WTC11 (cell line): ENCODE measurements at regions not wholly inside any gene's neighbourhood (a gene's known extent, or its start where the extent isn't known, plus 50 kb on each side); places are given as distances from the start of the nearest gene placed in this dataset.

Experiments
- ATAC-seq: fragments of 200-7000 bp; cut with Tn5 transposase; 2 replicates; pipeline ENCODE4 v1.10.0; 2021; ENCODE audit warnings: mild to moderate bottlenecking, moderate library complexity
- CTCF ChIA-PET: fragments of 300-600 bp; sonication (Branson Sonifier 250); formaldehyde crosslinking; loops from one replicate; lab custom pipeline; 2021; ENCODE audit warnings: antibody characterized with exemption; lab: Charles Lee
- POLR2A ChIA-PET: fragments of 350-600 bp; sonication (Branson Sonifier 250); formaldehyde crosslinking; loops from one replicate; lab custom pipeline; 2021; ENCODE audit warnings: antibody characterized with exemption; lab: Charles Lee
- DNase-seq: peaks from one replicate; pipeline ENCODE4 v3.0.0; 2021; ENCODE audit warnings: low spot score
- H3K27ac Mint-ChIP-seq: 2 replicates; pipeline ENCODE4 v1.8.0; 2021; ENCODE audit warnings: mixed read lengths
- H3K27me3 Mint-ChIP-seq: 2 replicates; pipeline ENCODE4 v1.8.0; 2021; ENCODE audit warnings: low read depth, mild to moderate bottlenecking, moderate library complexity, mixed read lengths
- H3K36me3 Mint-ChIP-seq: 2 replicates; pipeline ENCODE4 v1.8.0; 2021; ENCODE audit warnings: mixed read lengths
- H3K4me1 Mint-ChIP-seq: 2 replicates; pipeline ENCODE4 v1.8.0; 2022; ENCODE audit warnings: mixed read lengths
- H3K4me3 Mint-ChIP-seq: 2 replicates; pipeline ENCODE4 v1.8.0; 2021; ENCODE audit warnings: mild to moderate bottlenecking, moderate library complexity, mixed read lengths
- H3K9me3 Mint-ChIP-seq: 2 replicates; pipeline ENCODE4 v1.8.0; 2021; ENCODE audit warnings: mixed read lengths
- ATF1 ChIP-seq: sonication (generic); formaldehyde crosslinking; IDR thresholded peaks from 2 replicates; pipeline ENCODE4 v1.8.1; 2023; ENCODE audit warnings: mild to moderate bottlenecking, moderate library complexity, missing genetic modification reagents
- CREB1 ChIP-seq: sonication (generic); formaldehyde crosslinking; IDR thresholded peaks from 2 replicates; pipeline ENCODE4 v1.8.0; 2023; ENCODE audit warnings: mild to moderate bottlenecking, missing genetic modification reagents
- FOXK1 ChIP-seq: sonication (generic); formaldehyde crosslinking; IDR thresholded peaks from 2 replicates; pipeline ENCODE4 v1.8.0; 2022; ENCODE audit warnings: mild to moderate bottlenecking, moderate library complexity, missing genetic modification reagents
- FOXP1 ChIP-seq: sonication (generic); formaldehyde crosslinking; IDR thresholded peaks from 2 replicates; pipeline ENCODE4 v1.8.0; 2022; ENCODE audit warnings: missing genetic modification reagents, mild to moderate bottlenecking, moderate library complexity, borderline replicate concordance
- GRHL2 ChIP-seq: fragments of 250-450 bp; sonication (Bioruptor Pico); IDR thresholded peaks from 2 replicates; pipeline ENCODE4 v1.8.0; 2022; ENCODE audit warnings: mild to moderate bottlenecking, moderate library complexity; ENCODE audit not compliant: insufficient replicate concordance, severe bottlenecking
- HMGA2 ChIP-seq: fragments of 250-450 bp; sonication (Bioruptor Pico); IDR thresholded peaks from 2 replicates; pipeline ENCODE4 v1.4.0; 2021; ENCODE audit warnings: mild to moderate bottlenecking, moderate library complexity
- NFATC4 ChIP-seq: fragments of 250-450 bp; sonication (Bioruptor Pico); IDR thresholded peaks from 2 replicates; pipeline ENCODE4 v1.9.0; 2021; ENCODE audit warnings: mild to moderate bottlenecking
- NFE2L1 ChIP-seq: sonication (generic); formaldehyde crosslinking; IDR thresholded peaks from 2 replicates; pipeline ENCODE4 v1.8.1; 2023; ENCODE audit warnings: missing genetic modification reagents
- NFYB ChIP-seq: sonication (generic); formaldehyde crosslinking; conservative IDR thresholded peaks from 2 replicates; pipeline ENCODE4 v1.8.0; 2022; ENCODE audit warnings: low read depth, missing genetic modification reagents
- NR1H2 ChIP-seq: sonication (generic); formaldehyde crosslinking; IDR thresholded peaks from 2 replicates; pipeline ENCODE4 v1.9.0; 2021; ENCODE audit warnings: mild to moderate bottlenecking, moderate library complexity, missing genetic modification reagents
- SMAD4 ChIP-seq: sonication (generic); formaldehyde crosslinking; IDR thresholded peaks from 2 replicates; pipeline ENCODE4 v1.8.0; 2022; ENCODE audit warnings: mild to moderate bottlenecking, missing genetic modification reagents
- TEAD1 ChIP-seq: sonication (generic); formaldehyde crosslinking; IDR thresholded peaks from 2 replicates; pipeline ENCODE4 v1.8.0; 2022; ENCODE audit warnings: mild to moderate bottlenecking, missing genetic modification reagents
- ZBTB21 ChIP-seq: sonication (generic); formaldehyde crosslinking; IDR thresholded peaks from 2 replicates; pipeline ENCODE4 v1.8.1; 2023; ENCODE audit warnings: mild to moderate bottlenecking, missing genetic modification reagents, borderline replicate concordance
- ZNF121 ChIP-seq: sonication (generic); formaldehyde crosslinking; IDR thresholded peaks from 2 replicates; pipeline ENCODE4 v1.8.0; 2023; ENCODE audit warnings: missing genetic modification reagents
- ZNF263 ChIP-seq: sonication (generic); formaldehyde crosslinking; IDR thresholded peaks from 2 replicates; pipeline ENCODE4 v1.8.1; 2022; ENCODE audit warnings: low read depth, mild to moderate bottlenecking, moderate library complexity, missing genetic modification reagents
- ZNF423 ChIP-seq: fragments of 250-450 bp; sonication (Bioruptor Pico); IDR thresholded peaks from 2 replicates; pipeline ENCODE4 v2.1.2; 2022; ENCODE audit warnings: mild to moderate bottlenecking, moderate library complexity
- TF ChIP-seq, protein P1 (sequence below): sonication (generic); formaldehyde crosslinking; IDR thresholded peaks from 2 replicates; pipeline ENCODE4 v1.8.0; 2022; ENCODE audit warnings: mild to moderate bottlenecking, missing genetic modification reagents
- TF ChIP-seq, protein P2 (sequence below): fragments of 250-450 bp; sonication (Bioruptor Pico); IDR thresholded peaks from 2 replicates; pipeline ENCODE4 v1.9.0; 2021; ENCODE audit warnings: moderate library complexity, mild to moderate bottlenecking, inconsistent platforms, borderline replicate concordance
- TF ChIP-seq, protein P3 (sequence below): sonication (generic); formaldehyde crosslinking; IDR thresholded peaks from 2 replicates; pipeline ENCODE4 v1.8.1; 2023; ENCODE audit warnings: mild to moderate bottlenecking, missing genetic modification reagents, borderline replicate concordance
- TF ChIP-seq, protein P4 (sequence below): sonication (generic); formaldehyde crosslinking; IDR thresholded peaks from 2 replicates; pipeline ENCODE4 v1.8.1; 2023; ENCODE audit warnings: mild to moderate bottlenecking, missing genetic modification reagents
- TF ChIP-seq, protein P5 (sequence below): fragments of 250-450 bp; sonication (Bioruptor Pico); IDR thresholded peaks from 2 replicates; pipeline ENCODE4 v1.8.0; 2021; ENCODE audit warnings: mild to moderate bottlenecking
- TF ChIP-seq, protein P6 (sequence below): sonication (generic); formaldehyde crosslinking; IDR thresholded peaks from 2 replicates; pipeline ENCODE4 v1.8.0; 2022; ENCODE audit warnings: missing genetic modification reagents

DNA sequence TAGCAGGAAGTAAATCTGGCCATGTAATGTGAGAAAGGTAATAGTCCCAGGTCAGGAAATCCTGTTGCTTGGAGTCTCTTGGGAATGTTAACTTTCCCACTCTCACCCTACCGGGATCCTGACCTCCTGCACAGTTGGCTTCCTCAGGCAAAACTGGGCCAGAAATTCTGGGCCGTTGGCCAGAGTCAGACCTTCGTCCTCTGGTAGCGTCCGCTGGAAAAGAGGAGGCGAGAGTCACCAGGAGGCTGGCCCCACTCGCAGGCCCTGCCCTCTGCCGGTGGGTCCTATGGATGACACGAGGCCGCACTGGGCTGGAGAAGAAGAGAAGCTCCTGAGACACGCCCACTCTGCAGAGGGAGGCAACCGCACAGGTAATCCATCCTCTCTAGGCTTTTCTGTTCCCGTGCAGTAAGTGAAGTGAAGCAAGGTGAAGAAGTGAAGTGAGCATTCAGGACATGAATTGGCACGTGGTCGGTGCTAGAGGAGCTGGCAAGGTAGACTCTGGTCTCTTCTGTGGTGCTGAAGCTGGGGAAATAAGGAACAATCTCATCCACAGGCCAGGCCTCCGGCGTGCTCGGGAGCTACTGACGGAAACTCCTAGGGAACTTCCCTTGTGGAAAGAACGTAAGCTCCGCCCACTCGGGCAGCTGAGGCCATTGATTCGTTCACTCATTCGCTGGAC lies 182.7 kb upstream of the GLI2 start (continued):
- TF ChIP-seq, protein P1, sequence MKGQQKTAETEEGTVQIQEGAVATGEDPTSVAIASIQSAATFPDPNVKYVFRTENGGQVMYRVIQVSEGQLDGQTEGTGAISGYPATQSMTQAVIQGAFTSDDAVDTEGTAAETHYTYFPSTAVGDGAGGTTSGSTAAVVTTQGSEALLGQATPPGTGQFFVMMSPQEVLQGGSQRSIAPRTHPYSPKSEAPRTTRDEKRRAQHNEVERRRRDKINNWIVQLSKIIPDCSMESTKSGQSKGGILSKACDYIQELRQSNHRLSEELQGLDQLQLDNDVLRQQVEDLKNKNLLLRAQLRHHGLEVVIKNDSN (CRISPR knock-in tag): peak; percentile 19; the same call in 1 of the 2 replicates

DNA sequence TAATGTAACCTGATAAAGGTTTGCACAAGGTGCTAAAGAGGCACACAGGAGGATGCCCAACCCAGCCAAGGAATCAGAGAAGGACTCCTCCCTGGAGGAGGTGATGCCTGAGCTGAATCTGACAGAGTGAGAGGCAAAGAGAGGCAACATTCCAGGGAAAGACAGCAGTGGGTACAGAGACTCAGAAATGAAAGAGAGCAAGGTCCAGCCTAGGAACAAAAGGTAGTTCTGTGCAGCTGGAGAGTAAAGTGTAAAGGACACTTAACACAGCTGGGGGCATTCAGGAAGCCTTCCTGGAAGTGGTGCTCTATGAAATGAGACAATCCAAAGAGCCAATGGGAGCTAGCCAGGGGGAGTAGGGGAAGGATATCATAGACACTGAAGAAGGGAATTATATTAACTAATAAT lies 181.0 kb upstream of the GLI2 start:
- POLR2A ChIA-PET: no interaction called here
- no peak for DNase-seq
- Mint-ChIP-seq H3K9me3 (no peaks in the 10 kb centered on the region), H3K4me3 (no peak overlapping the region), H3K27ac (no peak overlapping the region), H3K27me3 (peaks cover 61% of the 10 kb centered on the region), H3K36me3 (no peaks in the 10 kb centered on the region), H3K4me1 (peaks cover 11% of the 10 kb centered on the region)
- no peak for TF ChIP-seq FOXP1 (CRISPR knock-in tag)
- TF ChIP-seq, protein P2, sequence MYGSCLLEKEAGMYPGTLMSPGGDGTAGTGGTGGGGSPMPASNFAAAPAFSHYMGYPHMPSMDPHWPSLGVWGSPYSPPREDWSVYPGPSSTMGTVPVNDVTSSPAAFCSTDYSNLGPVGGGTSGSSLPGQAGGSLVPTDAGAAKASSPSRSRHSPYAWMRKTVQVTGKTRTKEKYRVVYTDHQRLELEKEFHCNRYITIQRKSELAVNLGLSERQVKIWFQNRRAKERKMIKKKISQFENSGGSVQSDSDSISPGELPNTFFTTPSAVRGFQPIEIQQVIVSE: no peak
- TF ChIP-seq HMGA2 (CRISPR knock-in tag): no peak
- TF ChIP-seq, protein P3, sequence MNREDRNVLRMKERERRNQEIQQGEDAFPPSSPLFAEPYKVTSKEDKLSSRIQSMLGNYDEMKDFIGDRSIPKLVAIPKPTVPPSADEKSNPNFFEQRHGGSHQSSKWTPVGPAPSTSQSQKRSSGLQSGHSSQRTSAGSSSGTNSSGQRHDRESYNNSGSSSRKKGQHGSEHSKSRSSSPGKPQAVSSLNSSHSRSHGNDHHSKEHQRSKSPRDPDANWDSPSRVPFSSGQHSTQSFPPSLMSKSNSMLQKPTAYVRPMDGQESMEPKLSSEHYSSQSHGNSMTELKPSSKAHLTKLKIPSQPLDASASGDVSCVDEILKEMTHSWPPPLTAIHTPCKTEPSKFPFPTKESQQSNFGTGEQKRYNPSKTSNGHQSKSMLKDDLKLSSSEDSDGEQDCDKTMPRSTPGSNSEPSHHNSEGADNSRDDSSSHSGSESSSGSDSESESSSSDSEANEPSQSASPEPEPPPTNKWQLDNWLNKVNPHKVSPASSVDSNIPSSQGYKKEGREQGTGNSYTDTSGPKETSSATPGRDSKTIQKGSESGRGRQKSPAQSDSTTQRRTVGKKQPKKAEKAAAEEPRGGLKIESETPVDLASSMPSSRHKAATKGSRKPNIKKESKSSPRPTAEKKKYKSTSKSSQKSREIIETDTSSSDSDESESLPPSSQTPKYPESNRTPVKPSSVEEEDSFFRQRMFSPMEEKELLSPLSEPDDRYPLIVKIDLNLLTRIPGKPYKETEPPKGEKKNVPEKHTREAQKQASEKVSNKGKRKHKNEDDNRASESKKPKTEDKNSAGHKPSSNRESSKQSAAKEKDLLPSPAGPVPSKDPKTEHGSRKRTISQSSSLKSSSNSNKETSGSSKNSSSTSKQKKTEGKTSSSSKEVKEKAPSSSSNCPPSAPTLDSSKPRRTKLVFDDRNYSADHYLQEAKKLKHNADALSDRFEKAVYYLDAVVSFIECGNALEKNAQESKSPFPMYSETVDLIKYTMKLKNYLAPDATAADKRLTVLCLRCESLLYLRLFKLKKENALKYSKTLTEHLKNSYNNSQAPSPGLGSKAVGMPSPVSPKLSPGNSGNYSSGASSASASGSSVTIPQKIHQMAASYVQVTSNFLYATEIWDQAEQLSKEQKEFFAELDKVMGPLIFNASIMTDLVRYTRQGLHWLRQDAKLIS (CRISPR knock-in tag): no peak
- TF ChIP-seq ZNF263 (CRISPR knock-in tag): no peak
- TF ChIP-seq NFATC4: no peak
- no peak for TF ChIP-seq FOXK1 (CRISPR knock-in tag)
- TF ChIP-seq, protein P4, sequence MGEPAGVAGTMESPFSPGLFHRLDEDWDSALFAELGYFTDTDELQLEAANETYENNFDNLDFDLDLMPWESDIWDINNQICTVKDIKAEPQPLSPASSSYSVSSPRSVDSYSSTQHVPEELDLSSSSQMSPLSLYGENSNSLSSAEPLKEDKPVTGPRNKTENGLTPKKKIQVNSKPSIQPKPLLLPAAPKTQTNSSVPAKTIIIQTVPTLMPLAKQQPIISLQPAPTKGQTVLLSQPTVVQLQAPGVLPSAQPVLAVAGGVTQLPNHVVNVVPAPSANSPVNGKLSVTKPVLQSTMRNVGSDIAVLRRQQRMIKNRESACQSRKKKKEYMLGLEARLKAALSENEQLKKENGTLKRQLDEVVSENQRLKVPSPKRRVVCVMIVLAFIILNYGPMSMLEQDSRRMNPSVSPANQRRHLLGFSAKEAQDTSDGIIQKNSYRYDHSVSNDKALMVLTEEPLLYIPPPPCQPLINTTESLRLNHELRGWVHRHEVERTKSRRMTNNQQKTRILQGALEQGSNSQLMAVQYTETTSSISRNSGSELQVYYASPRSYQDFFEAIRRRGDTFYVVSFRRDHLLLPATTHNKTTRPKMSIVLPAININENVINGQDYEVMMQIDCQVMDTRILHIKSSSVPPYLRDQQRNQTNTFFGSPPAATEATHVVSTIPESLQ (CRISPR knock-in tag): no peak
- TF ChIP-seq, protein P5, sequence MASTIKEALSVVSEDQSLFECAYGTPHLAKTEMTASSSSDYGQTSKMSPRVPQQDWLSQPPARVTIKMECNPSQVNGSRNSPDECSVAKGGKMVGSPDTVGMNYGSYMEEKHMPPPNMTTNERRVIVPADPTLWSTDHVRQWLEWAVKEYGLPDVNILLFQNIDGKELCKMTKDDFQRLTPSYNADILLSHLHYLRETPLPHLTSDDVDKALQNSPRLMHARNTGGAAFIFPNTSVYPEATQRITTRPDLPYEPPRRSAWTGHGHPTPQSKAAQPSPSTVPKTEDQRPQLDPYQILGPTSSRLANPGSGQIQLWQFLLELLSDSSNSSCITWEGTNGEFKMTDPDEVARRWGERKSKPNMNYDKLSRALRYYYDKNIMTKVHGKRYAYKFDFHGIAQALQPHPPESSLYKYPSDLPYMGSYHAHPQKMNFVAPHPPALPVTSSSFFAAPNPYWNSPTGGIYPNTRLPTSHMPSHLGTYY (CRISPR knock-in tag): no peak
- no peak for TF ChIP-seq ZNF121 (CRISPR knock-in tag)
- no peak for TF ChIP-seq CREB1 (CRISPR knock-in tag)
- no peak for TF ChIP-seq ZNF423 (CRISPR knock-in tag)
- TF ChIP-seq NFYB (CRISPR knock-in tag): no peak
- no peak for TF ChIP-seq NR1H2
- CTCF ChIA-PET: interaction anchor here (0.6 kb wide), 1 partner anchor 531 kb away, joined by 3 read pairs; no protein-coding TSS in a partner anchor
- no peak for ATAC-seq

DNA sequence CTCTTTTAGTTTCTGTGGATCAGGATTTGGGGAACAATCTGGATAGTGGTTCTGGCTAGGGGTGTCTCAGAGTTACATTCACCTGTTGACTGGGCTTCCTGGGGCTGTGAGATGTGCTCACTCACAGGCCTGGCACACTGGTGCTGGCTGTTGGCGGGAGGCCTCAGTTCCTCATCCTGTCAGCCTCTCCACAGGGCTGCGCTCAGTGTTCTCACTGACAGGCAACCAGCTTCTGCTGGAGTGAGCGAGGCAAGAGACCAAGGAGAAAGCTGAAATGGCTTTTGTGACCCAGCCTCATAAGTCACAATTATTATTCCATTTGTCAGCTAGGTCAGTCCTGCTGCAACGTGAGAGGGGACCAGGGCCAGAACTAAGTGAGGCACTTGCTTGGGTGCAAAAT lies 180.6 kb upstream of the GLI2 start:
- ChIA-PET POLR2A (no interaction called here), CTCF (no interaction called here)
- peaks cover 61% of the 10 kb centered on the region for H3K27me3 Mint-ChIP-seq
- no peak for TF ChIP-seq TEAD1 (CRISPR knock-in tag)
- TF ChIP-seq SMAD4: no peak
- no peak for TF ChIP-seq ZNF423 (CRISPR knock-in tag)
- no peak for TF ChIP-seq GRHL2
- no peak for TF ChIP-seq ZNF121 (CRISPR knock-in tag)
- TF ChIP-seq NFE2L1 (CRISPR knock-in tag): no peak
- TF ChIP-seq, protein P6, sequence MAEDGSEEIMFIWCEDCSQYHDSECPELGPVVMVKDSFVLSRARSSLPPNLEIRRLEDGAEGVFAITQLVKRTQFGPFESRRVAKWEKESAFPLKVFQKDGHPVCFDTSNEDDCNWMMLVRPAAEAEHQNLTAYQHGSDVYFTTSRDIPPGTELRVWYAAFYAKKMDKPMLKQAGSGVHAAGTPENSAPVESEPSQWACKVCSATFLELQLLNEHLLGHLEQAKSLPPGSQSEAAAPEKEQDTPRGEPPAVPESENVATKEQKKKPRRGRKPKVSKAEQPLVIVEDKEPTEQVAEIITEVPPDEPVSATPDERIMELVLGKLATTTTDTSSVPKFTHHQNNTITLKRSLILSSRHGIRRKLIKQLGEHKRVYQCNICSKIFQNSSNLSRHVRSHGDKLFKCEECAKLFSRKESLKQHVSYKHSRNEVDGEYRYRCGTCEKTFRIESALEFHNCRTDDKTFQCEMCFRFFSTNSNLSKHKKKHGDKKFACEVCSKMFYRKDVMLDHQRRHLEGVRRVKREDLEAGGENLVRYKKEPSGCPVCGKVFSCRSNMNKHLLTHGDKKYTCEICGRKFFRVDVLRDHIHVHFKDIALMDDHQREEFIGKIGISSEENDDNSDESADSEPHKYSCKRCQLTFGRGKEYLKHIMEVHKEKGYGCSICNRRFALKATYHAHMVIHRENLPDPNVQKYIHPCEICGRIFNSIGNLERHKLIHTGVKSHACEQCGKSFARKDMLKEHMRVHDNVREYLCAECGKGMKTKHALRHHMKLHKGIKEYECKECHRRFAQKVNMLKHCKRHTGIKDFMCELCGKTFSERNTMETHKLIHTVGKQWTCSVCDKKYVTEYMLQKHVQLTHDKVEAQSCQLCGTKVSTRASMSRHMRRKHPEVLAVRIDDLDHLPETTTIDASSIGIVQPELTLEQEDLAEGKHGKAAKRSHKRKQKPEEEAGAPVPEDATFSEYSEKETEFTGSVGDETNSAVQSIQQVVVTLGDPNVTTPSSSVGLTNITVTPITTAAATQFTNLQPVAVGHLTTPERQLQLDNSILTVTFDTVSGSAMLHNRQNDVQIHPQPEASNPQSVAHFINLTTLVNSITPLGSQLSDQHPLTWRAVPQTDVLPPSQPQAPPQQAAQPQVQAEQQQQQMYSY (CRISPR knock-in tag): no peak
- TF ChIP-seq ATF1 (CRISPR knock-in tag): no peak
- TF ChIP-seq ZBTB21 (CRISPR knock-in tag): no peak

More for the DNA sequence above, 180.6 kb upstream of the GLI2 start:
- no peak for ATAC-seq
- no peak overlapping the region for H3K4me3 Mint-ChIP-seq
- H3K4me1 Mint-ChIP-seq: peaks cover 11% of the 10 kb centered on the region
- no peak overlapping the region for H3K27ac Mint-ChIP-seq
- no peaks in the 10 kb centered on the region for H3K36me3 Mint-ChIP-seq
- H3K9me3 Mint-ChIP-seq: no peaks in the 10 kb centered on the region
- DNase-seq: no peak
